ENCODE measurements at regions not wholly inside any gene's neighbourhood (a gene's known extent, or its start where the extent isn't known, plus 50 kb on each side); places are given as distances from the start of the nearest gene placed in this dataset.

DNA sequence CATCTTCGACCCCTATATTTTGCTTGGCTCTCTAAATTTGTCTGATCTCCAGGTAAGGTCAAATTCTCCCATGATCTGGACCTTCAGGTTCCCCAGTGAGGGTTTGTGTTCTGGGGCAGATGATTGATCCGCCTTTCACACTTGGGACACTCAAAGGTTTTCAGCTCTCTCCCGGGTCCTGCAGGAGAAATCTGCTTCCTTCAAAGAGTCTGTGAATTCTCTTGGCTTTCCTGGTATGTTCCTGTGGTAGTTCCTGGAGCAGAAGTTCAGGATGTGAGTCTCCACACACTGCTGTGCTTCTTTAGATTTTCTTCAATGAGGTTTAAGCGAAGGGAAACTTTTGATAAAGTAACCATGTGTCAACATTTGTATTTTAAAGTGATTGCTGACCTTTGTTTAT is 318.0 kb downstream of the TAF11L14 start (continued):
- TF ChIP-seq, protein P1, sequence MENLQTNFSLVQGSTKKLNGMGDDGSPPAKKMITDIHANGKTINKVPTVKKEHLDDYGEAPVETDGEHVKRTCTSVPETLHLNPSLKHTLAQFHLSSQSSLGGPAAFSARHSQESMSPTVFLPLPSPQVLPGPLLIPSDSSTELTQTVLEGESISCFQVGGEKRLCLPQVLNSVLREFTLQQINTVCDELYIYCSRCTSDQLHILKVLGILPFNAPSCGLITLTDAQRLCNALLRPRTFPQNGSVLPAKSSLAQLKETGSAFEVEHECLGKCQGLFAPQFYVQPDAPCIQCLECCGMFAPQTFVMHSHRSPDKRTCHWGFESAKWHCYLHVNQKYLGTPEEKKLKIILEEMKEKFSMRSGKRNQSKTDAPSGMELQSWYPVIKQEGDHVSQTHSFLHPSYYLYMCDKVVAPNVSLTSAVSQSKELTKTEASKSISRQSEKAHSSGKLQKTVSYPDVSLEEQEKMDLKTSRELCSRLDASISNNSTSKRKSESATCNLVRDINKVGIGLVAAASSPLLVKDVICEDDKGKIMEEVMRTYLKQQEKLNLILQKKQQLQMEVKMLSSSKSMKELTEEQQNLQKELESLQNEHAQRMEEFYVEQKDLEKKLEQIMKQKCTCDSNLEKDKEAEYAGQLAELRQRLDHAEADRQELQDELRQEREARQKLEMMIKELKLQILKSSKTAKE (CRISPR knock-in tag; IDR thresholded peaks at IDR 0.05; ENCODE audit: borderline replicate concordance) = no peak
- no peak for TF ChIP-seq RARG (CRISPR knock-in tag; IDR thresholded peaks at IDR 0.05; ENCODE audit: low read depth)
- no peak for TF ChIP-seq ZNF773 (CRISPR knock-in tag; IDR thresholded peaks at IDR 0.05; ENCODE audit: borderline replicate concordance)
- no peak for TF ChIP-seq ELF4 (CRISPR knock-in tag; IDR thresholded peaks at IDR 0.05; ENCODE audit: borderline replicate concordance)
- TF ChIP-seq HMG20B (CRISPR knock-in tag; conservative IDR thresholded peaks at IDR 0.05) = no peak
- TF ChIP-seq, protein P2, sequence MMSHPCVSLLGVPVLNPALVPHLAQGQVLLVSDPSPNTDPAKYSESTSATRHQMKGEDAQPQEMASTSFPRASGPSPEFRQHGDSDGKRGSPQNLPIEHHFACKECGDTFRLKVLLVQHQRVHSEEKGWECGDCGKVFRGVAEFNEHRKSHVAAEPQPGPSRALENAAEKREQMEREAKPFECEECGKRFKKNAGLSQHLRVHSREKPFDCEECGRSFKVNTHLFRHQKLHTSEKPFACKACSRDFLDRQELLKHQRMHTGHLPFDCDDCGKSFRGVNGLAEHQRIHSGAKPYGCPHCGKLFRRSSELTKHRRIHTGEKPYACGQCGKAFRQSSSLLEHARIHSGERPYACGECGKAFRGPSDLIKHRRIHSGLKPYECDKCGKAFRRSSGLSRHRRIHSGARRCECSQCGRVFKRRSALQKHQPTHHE (CRISPR knock-in tag; IDR thresholded peaks at IDR 0.05; ENCODE audit: borderline replicate concordance) = no peak
- no peak for TF ChIP-seq ZNF441 (CRISPR knock-in tag; IDR thresholded peaks at IDR 0.05; ENCODE audit: borderline replicate concordance)
- TF ChIP-seq ZNF607 (CRISPR knock-in tag; IDR thresholded peaks at IDR 0.05; ENCODE audit: borderline replicate concordance) = no peak
- TF ChIP-seq, protein P3, sequence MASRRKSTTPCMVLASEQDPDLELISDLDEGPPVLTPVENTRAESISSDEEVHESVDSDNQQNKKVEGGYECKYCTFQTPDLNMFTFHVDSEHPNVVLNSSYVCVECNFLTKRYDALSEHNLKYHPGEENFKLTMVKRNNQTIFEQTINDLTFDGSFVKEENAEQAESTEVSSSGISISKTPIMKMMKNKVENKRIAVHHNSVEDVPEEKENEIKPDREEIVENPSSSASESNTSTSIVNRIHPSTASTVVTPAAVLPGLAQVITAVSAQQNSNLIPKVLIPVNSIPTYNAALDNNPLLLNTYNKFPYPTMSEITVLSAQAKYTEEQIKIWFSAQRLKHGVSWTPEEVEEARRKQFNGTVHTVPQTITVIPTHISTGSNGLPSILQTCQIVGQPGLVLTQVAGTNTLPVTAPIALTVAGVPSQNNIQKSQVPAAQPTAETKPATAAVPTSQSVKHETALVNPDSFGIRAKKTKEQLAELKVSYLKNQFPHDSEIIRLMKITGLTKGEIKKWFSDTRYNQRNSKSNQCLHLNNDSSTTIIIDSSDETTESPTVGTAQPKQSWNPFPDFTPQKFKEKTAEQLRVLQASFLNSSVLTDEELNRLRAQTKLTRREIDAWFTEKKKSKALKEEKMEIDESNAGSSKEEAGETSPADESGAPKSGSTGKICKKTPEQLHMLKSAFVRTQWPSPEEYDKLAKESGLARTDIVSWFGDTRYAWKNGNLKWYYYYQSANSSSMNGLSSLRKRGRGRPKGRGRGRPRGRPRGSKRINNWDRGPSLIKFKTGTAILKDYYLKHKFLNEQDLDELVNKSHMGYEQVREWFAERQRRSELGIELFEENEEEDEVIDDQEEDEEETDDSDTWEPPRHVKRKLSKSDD (CRISPR knock-in tag; IDR thresholded peaks at IDR 0.05; ENCODE audit: low read depth) = no peak
- no peak for TF ChIP-seq ZNF780A (CRISPR knock-in tag; IDR thresholded peaks at IDR 0.05)

Measured in HepG2 (cell line).